Hepatocyte (in vitro differentiated cells): ENCODE measurements at regions not wholly inside any gene's neighbourhood (a gene's known extent, or its start where the extent isn't known, plus 50 kb on each side); places are given as distances from the start of the nearest gene placed in this dataset.

ENCODE experiments used
- CTCF ChIP-seq: fragments of 200-600 bp; sonication (generic); IDR thresholded peaks from 2 replicates; pipeline ENCODE4 v1.5.1; 2016; ENCODE audit warnings: antibody characterized with exemption, mild to moderate bottlenecking; ENCODE audit not compliant: poor library complexity
- EZH2 ChIP-seq: fragments of 200-600 bp; sonication (generic); IDR thresholded peaks from 2 replicates; pipeline ENCODE4 v1.6.1; 2016; ENCODE audit warnings: antibody characterized with exemption, mild to moderate bottlenecking, borderline replicate concordance
- EZH2phosphoT487 ChIP-seq: fragments of 200-600 bp; sonication (generic); IDR thresholded peaks from one replicate; pipeline ENCODE4 v1.6.1; 2018; ENCODE audit warnings: antibody characterized with exemption, mild to moderate bottlenecking, low read depth, moderate library complexity; ENCODE audit not compliant: unreplicated experiment, severe bottlenecking

GRCh38 chr17:26962255-26963162, 331.4 kb upstream of the WSB1 start:
- TF ChIP-seq CTCF (no peak), EZH2phosphoT487 (no peak), EZH2 (no peak)
